H1 (cell line): ENCODE measurements at regions not wholly inside any gene's neighbourhood (a gene's known extent, or its start where the extent isn't known, plus 50 kb on each side); places are given as distances from the start of the nearest gene placed in this dataset.

Experiments used
- CHD7 ChIP-seq: fragments of 300-600 bp; sonication (generic); IDR thresholded peaks from 2 replicates; pipeline ENCODE4 v1.7.1; 2012; ENCODE audit warnings: low read length, moderate library complexity, mild to moderate bottlenecking, inconsistent platforms; ENCODE audit not compliant: insufficient replicate concordance
- EZH2 ChIP-seq: fragments of 200-600 bp; sonication (generic); IDR thresholded peaks from 2 replicates; pipeline ENCODE4 v1.7.1; 2012; ENCODE audit warnings: low read depth, mild to moderate bottlenecking, moderate library complexity, low read length, inconsistent platforms; ENCODE audit not compliant: severe bottlenecking
- JUND ChIP-seq: IDR thresholded peaks from 2 replicates; pipeline ENCODE4 v1.6.1; 2011; ENCODE audit warnings: mild to moderate bottlenecking, improper control_type of control experiment, low read length

GRCh38 chr4:138693526-138693925 is 322.1 kb upstream of the NOCT start (continued):
- TF ChIP-seq CHD7 (no peak), EZH2 (no peak), JUND (no peak)
